Loucy (cell line): ENCODE measurements at regions not wholly inside any gene's neighbourhood (a gene's known extent, or its start where the extent isn't known, plus 50 kb on each side); places are given as distances from the start of the nearest gene placed in this dataset.

Experiments
- H2AFZ ChIP-seq: fragments of 200-600 bp; sonication (generic); 2 replicates; pipeline ENCODE4 v1.6.0; 2016; ENCODE audit warnings: antibody characterized with exemption, mild to moderate bottlenecking, low read length, moderate library complexity
- H3F3A ChIP-seq: fragments of 200-600 bp; 2 replicates; pipeline ENCODE4 v1.6.0; 2016; ENCODE audit warnings: antibody characterized with exemption, low read depth, mild to moderate bottlenecking
- H3K27me3 ChIP-seq: fragments of 200-600 bp; sonication (generic); 2 replicates; pipeline ENCODE4 v1.6.1; 2014; ENCODE audit warnings: low read length, mild to moderate bottlenecking; ENCODE audit not compliant: insufficient read depth, poor library complexity, severe bottlenecking
- H3K36me3 ChIP-seq: fragments of 200-600 bp; sonication (generic); 2 replicates; pipeline ENCODE4 v1.6.1; 2016; ENCODE audit warnings: low read length; ENCODE audit not compliant: insufficient read depth
- H3K4me1 ChIP-seq: fragments of 200-600 bp; sonication (generic); 2 replicates; pipeline ENCODE4 v1.5.1; 2014; ENCODE audit warnings: low read length, mild to moderate bottlenecking; ENCODE audit not compliant: insufficient read depth, poor library complexity, severe bottlenecking
- H3K4me2 ChIP-seq: fragments of 200-600 bp; sonication (generic); 2 replicates; pipeline ENCODE4 v1.6.0; 2014; ENCODE audit warnings: antibody characterized with exemption, low read length, low read depth, mild to moderate bottlenecking; ENCODE audit not compliant: poor library complexity, severe bottlenecking
- H3K4me3 ChIP-seq: fragments of 200-600 bp; sonication (generic); 2 replicates; pipeline ENCODE4 v1.5.1; 2014; ENCODE audit warnings: low read length, mild to moderate bottlenecking, mixed read lengths; ENCODE audit not compliant: poor library complexity, severe bottlenecking
- H3K79me2 ChIP-seq: fragments of 200-600 bp; sonication (generic); 2 replicates; pipeline ENCODE4 v1.6.1; 2014; ENCODE audit warnings: low read length; ENCODE audit not compliant: insufficient read depth
- H3K9ac ChIP-seq: fragments of 200-600 bp; sonication (generic); 2 replicates; pipeline ENCODE4 v1.6.0; 2014; ENCODE audit warnings: mild to moderate bottlenecking, low read depth, low read length, moderate library complexity; ENCODE audit not compliant: poor library complexity, severe bottlenecking
- H3K9me2 ChIP-seq: fragments of 200-600 bp; sonication (generic); replicated peaks from 2 replicates; pipeline ENCODE4 v1.6.1; 2016; ENCODE audit warnings: low read depth, low read length, mixed read lengths
- H3K9me3 ChIP-seq: fragments of 200-600 bp; sonication (generic); 2 replicates; pipeline ENCODE4 v1.6.1; 2014; ENCODE audit warnings: mild to moderate bottlenecking, antibody characterized with exemption, low read length, low read depth; ENCODE audit not compliant: insufficient read depth
- H4K20me1 ChIP-seq: fragments of 200-600 bp; sonication (generic); 2 replicates; pipeline ENCODE4 v1.6.0; 2014; ENCODE audit warnings: antibody characterized with exemption, low read length, mild to moderate bottlenecking; ENCODE audit not compliant: insufficient read depth, poor library complexity, severe bottlenecking
- CTCF ChIP-seq: fragments of 200-600 bp; sonication (generic); conservative IDR thresholded peaks from 2 replicates; pipeline ENCODE4 v1.5.1; 2014; ENCODE audit warnings: mild to moderate bottlenecking, antibody characterized with exemption, low read length
- EZH2phosphoT487 ChIP-seq: fragments of 200-600 bp; IDR thresholded peaks from 2 replicates; pipeline ENCODE4 v1.6.1; 2018; ENCODE audit warnings: antibody characterized with exemption, mild to moderate bottlenecking, moderate library complexity, borderline replicate concordance

GRCh38 chr13:90645582-90645981 lies 701.9 kb upstream of the MIR17HG start:
- no peak overlapping the region for H3K9ac ChIP-seq
- H3K4me3 ChIP-seq, result no peak overlapping the region
- H3F3A ChIP-seq, result no peaks in the 10 kb centered on the region
- H3K36me3 ChIP-seq, result no peaks in the 10 kb centered on the region
- no peaks in the 10 kb centered on the region for H3K79me2 ChIP-seq
- H3K27me3 ChIP-seq, result no peaks in the 10 kb centered on the region
- H3K4me2 ChIP-seq, result no peak overlapping the region
- TF ChIP-seq EZH2phosphoT487 (no peak), CTCF (no peak)
- H4K20me1 ChIP-seq, result no peaks in the 10 kb centered on the region
- H2AFZ ChIP-seq, result no peak overlapping the region
- H3K9me2 ChIP-seq, result no peaks in the 10 kb centered on the region
- no peaks in the 10 kb centered on the region for H3K4me1 ChIP-seq
- no peaks in the 10 kb centered on the region for H3K9me3 ChIP-seq

- H3F3A ChIP-seq, result no peaks in the 10 kb centered on the region
Observed at GRCh38 chr13:90648497-90648896, 699.0 kb upstream of the MIR17HG start.

GRCh38 chr13:90652036-90652435 lies 695.5 kb upstream of the MIR17HG start:
- Histone ChIP-seq H3K36me3 (no peaks in the 10 kb centered on the region), H4K20me1 (no peaks in the 10 kb centered on the region), H2AFZ (no peak overlapping the region), H3F3A (no peaks in the 10 kb centered on the region), H3K4me1 (no peaks in the 10 kb centered on the region), H3K79me2 (no peaks in the 10 kb centered on the region), H3K4me3 (no peak overlapping the region), H3K9me3 (peaks cover 2% of the 10 kb centered on the region; the same call in 1 of the 2 replicates), H3K4me2 (no peak overlapping the region), H3K27me3 (no peaks in the 10 kb centered on the region), H3K9me2 (no peaks in the 10 kb centered on the region), H3K9ac (no peak overlapping the region)
- TF ChIP-seq CTCF, result no peak
- no peak for TF ChIP-seq EZH2phosphoT487

More at GRCh38 chr13:90648497-90648896, 699.0 kb upstream of the MIR17HG start:
- no peaks in the 10 kb centered on the region for H3K36me3 ChIP-seq
- H3K4me2 ChIP-seq, result no peak overlapping the region
- TF ChIP-seq CTCF (no peak), EZH2phosphoT487 (no peak)
- peaks cover 2% of the 10 kb centered on the region; the same call in 1 of the 2 replicates for H3K9me3 ChIP-seq
- H3K9ac ChIP-seq, result no peak overlapping the region
- H3K4me1 ChIP-seq, result no peaks in the 10 kb centered on the region
- H3K9me2 ChIP-seq, result no peaks in the 10 kb centered on the region
- H3K79me2 ChIP-seq, result no peaks in the 10 kb centered on the region
- no peak overlapping the region for H2AFZ ChIP-seq
- no peak overlapping the region for H3K4me3 ChIP-seq
- no peaks in the 10 kb centered on the region for H4K20me1 ChIP-seq
- no peaks in the 10 kb centered on the region for H3K27me3 ChIP-seq
